Transverse colon (tissue), 4 donors: ENCODE measurements at regions not wholly inside any gene's neighbourhood (a gene's known extent, or its start where the extent isn't known, plus 50 kb on each side); places are given as distances from the start of the nearest gene placed in this dataset.

Source experiments
- DNase-seq: peaks from one replicate; pipeline ENCODE4 v3.0.0-alpha.2; 2019
- H3K27ac ChIP-seq, 4 donors: fragments of 200-600 bp; sonication (generic); 2 replicates each; pipeline ENCODE4 v1.5.1; 2016 to 2018; ENCODE audit warnings: inconsistent platforms in 4 of 4
- H3K27me3 ChIP-seq: fragments of 200-600 bp; sonication (generic); 2 replicates; pipeline ENCODE4 v1.5.1; 2017; ENCODE audit warnings: inconsistent platforms
- H3K36me3 ChIP-seq, 4 donors: fragments of 200-600 bp; sonication (generic); 2 replicates each; pipeline ENCODE4 v1.5.1; 2017 to 2019; ENCODE audit warnings: inconsistent platforms in 4 of 4
- H3K4me1 ChIP-seq, 4 donors: fragments of 200-600 bp; sonication (generic); 2 replicates each; pipeline ENCODE4 v1.5.1; 2017 to 2020; ENCODE audit warnings: inconsistent platforms in 4 of 4
- H3K4me3 ChIP-seq, 4 donors: fragments of 200-600 bp; sonication (generic); 1 replicate in 1 of 4; 2 replicates in 3 of 4; pipeline versions ENCODE4 v1.5.1 to v1.6.1; 2017 to 2019; ENCODE audit warnings: inconsistent platforms in 4 of 4
- H3K9me3 ChIP-seq, 2 donors: fragments of 200-600 bp; sonication (generic); 2 replicates each; pipeline ENCODE4 v1.5.1; 2017 to 2019; ENCODE audit warnings: inconsistent platforms in 2 of 2
- EP300 ChIP-seq: sonication (generic); formaldehyde crosslinking; IDR thresholded peaks from one replicate; pipeline ENCODE4 v1.6.1; 2017; ENCODE audit warnings: antibody characterized with exemption, low read depth
- POLR2A ChIP-seq: fragments of 450-650 bp; IDR thresholded peaks from one replicate; pipeline ENCODE4 v1.6.1; 2016; ENCODE audit warnings: antibody characterized with exemption, mild to moderate bottlenecking, moderate library complexity
- POLR2AphosphoS5 ChIP-seq, 3 donors: sonication (generic); formaldehyde crosslinking; IDR thresholded peaks; one replicate each; pipeline ENCODE4 v1.6.1; 2016; ENCODE audit warnings: antibody characterized with exemption in 3 of 3
- WGBS, 2 donors: methylation state at CpG; one replicate each; pipeline ENCODE4 v1.1.5; 2018; ENCODE audit warnings: low coverage in 1 of 2; 5-methylcytosine and 5-hydroxymethylcytosine counted together
- in situ Hi-C, 4 donors: fragments of 200-750 bp; cut with MboI; loops; one replicate each; pipeline versions ENCODE4 v1.15.0 to v1.15.1; 2017; ENCODE audit warnings: low sequenced_read_pairs in 3 of 4, low pct_ligation_motif_present in 1 of 4, low pct_unique_long_range_greater_than_20kb in 1 of 4
- intact Hi-C: fragments of 100-400 bp; cut with DNase I; formaldehyde crosslinking; loops from one replicate; pipeline ENCODE4 v1.15.1; 2023; ENCODE audit warnings: low total_unique reads
- TF ChIP-seq, protein P1 (sequence below), 5 experiments: fragments of 200-600 bp in 3 of 5; fragments of 450-650 bp in 2 of 5; sonication (generic) in 3 of 5; IDR thresholded peaks; 1 replicate in 2 of 5; 2 replicates in 3 of 5; pipeline ENCODE4 v1.5.1; 2016 to 2017; ENCODE audit warnings: antibody characterized with exemption in 5 of 5, inconsistent platforms in 3 of 5, mild to moderate bottlenecking in 2 of 5, moderate library complexity in 1 of 5

DNA sequence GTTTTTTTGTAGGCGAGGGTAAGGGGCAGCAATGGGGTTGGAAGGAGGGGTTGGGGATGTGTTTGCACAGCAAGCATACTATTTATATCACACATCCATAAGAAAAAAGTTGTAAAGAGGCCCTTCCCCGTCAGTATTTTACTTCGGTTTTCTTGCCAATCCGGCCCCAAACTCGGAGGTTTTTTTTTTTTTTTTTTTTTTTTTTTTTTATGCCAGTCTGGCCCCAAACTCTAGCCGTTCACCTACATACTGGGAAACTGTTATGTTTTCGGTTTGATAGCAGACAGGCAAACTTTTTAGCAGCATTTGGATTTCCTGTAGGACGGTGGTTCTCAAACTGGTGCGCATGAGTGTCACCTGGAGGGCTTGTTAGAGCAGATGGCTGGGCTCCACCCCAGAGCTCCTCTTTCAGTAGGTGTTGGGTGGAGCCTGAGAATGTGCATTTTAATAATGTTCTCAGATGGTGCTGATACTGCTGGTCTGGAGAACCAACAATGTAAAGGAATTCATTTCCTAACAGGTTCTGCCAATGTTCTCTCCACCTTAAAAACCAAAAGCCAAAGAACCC lies 76.5 kb upstream of the ZBED5 start:
- intact Hi-C loops: loop anchor here (5.0 to 10.0 kb wide), 2 partner anchors 330 to 853 kb away; no protein-coding TSS in a partner anchor
- TF ChIP-seq POLR2A: no peak
- TF ChIP-seq, protein P1, sequence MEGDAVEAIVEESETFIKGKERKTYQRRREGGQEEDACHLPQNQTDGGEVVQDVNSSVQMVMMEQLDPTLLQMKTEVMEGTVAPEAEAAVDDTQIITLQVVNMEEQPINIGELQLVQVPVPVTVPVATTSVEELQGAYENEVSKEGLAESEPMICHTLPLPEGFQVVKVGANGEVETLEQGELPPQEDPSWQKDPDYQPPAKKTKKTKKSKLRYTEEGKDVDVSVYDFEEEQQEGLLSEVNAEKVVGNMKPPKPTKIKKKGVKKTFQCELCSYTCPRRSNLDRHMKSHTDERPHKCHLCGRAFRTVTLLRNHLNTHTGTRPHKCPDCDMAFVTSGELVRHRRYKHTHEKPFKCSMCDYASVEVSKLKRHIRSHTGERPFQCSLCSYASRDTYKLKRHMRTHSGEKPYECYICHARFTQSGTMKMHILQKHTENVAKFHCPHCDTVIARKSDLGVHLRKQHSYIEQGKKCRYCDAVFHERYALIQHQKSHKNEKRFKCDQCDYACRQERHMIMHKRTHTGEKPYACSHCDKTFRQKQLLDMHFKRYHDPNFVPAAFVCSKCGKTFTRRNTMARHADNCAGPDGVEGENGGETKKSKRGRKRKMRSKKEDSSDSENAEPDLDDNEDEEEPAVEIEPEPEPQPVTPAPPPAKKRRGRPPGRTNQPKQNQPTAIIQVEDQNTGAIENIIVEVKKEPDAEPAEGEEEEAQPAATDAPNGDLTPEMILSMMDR (IDR thresholded peaks at IDR 0.05): no peak
- no peak for TF ChIP-seq EP300
- no peak for TF ChIP-seq POLR2AphosphoS5 (IDR thresholded peaks at IDR 0.05)
- Histone ChIP-seq H3K9me3 (no peaks in the 10 kb centered on the region), H3K4me3 (peak overlapping the region in 3 of 4 donors; percentile 31 to 54 (median 32)), H3K36me3 (no peaks in the 10 kb centered on the region), H3K27me3 (no peaks in the 10 kb centered on the region), H3K4me1 (peaks cover 12 to 48% (median 27%) of the 10 kb centered on the region in 4 donors), H3K27ac (peak overlapping the region; percentile 86 to 97 (median 94))
- in situ Hi-C loops: loop anchor here in 3 of 4 donors (5.0 to 25.0 kb wide), 3 partner anchors 88 to 853 kb away; no protein-coding TSS in a partner anchor
- peak; percentile 46 for DNase-seq
- 0 to 8% methylated on average over 5 to 9 of the region's 9 CpGs for WGBS, 2 donors

DNA sequence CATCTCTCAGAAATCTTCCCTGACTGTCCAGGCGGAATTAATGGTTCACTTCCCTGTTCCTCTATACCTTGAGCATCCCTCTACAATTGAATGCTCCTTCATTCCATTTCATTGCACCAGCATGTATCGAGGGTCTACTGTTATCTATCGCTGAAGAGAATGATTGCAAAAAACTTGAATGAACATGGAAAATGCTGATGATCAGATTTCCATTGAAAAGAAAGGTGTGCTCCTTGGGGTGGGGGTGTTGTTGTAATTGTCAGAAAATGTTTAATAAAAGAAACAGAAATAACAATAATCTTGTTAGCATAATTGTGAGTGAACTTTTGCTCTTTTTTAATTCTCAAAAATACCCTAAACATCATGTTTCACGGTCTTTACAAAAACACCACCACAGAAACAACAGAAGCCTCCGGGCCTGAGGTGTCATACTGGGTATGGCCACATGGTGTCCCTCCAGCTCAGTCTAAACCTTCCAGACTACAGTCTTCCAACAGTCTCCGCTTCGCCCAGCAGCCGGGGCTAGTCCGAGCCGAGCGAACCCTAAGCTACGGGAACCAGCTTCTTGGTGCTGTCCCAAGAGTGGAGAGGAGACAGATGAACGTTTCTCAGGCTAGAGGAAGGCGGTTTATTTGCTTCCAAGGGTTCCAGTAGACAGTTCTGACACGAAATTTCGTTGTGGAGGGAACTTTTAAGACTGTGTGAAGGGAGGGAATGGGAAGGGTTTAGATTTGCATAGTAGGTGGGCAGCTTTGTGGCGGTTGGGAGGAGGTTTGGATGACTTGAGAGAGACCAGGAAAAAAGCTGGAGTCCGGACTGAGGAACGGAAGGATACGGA lies 75.8 kb upstream of the ZBED5 start:
- Histone ChIP-seq H3K9me3 (no peaks in the 10 kb centered on the region), H3K36me3 (no peaks in the 10 kb centered on the region), H3K4me3 (peak overlapping the region in 3 of 4 donors; percentile 31 to 54 (median 32)), H3K27ac (peak overlapping the region; percentile 86 to 97 (median 94)), H3K27me3 (no peaks in the 10 kb centered on the region), H3K4me1 (peaks cover 12 to 54% (median 30%) of the 10 kb centered on the region in 4 donors)
- 6 to 14% methylated on average over 8 to 20 of the region's 20 CpGs for WGBS, 2 donors
- no peak for TF ChIP-seq POLR2A
- TF ChIP-seq, protein P1 (IDR thresholded peaks at IDR 0.05): peak; percentile 92 to 99 (median 97)
- peak in 2 of 3 donors; percentile 25 to 36 for TF ChIP-seq POLR2AphosphoS5 (IDR thresholded peaks at IDR 0.05)
- TF ChIP-seq EP300: no peak
- intact Hi-C loops: loop anchor here (2.0 to 10.0 kb wide), 3 partner anchors 89 to 854 kb away; no protein-coding TSS in a partner anchor
- in situ Hi-C loops: loop anchor here in 3 of 4 donors (5.0 to 25.0 kb wide), 3 partner anchors 89 to 854 kb away; no protein-coding TSS in a partner anchor
- DNase-seq: peak; percentile 93

DNA sequence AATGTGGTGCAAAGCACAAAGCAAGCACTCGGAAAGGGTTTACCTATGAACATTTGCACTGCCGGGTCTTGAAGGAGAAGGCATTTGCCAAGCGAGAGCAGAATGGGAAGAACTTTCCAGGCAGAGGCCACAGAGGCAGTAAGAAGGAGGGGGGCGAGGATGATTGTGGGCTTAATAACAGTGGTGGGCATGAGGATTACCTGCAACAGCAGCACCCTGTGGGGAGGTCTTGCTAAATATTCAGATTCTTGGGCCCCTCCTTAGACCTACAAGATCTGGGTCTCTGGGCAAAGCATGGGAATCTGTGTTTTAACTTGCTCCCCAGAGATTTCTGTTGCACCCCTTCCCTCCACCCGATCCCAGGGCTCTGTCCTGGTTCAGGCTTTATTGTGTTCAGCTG lies 75.1 kb upstream of the ZBED5 start:
- Histone ChIP-seq H3K4me1 (peaks cover 12 to 61% (median 35%) of the 10 kb centered on the region in 4 donors), H3K27me3 (no peaks in the 10 kb centered on the region), H3K36me3 (no peaks in the 10 kb centered on the region), H3K9me3 (no peaks in the 10 kb centered on the region), H3K27ac (peak overlapping the region; percentile 94 to 98 (median 96)), H3K4me3 (no peak overlapping the region)
- TF ChIP-seq EP300: no peak
- TF ChIP-seq, protein P1 (IDR thresholded peaks at IDR 0.05): no peak
- TF ChIP-seq POLR2AphosphoS5 (IDR thresholded peaks at IDR 0.05): no peak
- no peak for TF ChIP-seq POLR2A
- in situ Hi-C loops (loop anchor here in 3 of 4 donors (5.0 to 25.0 kb wide), 3 partner anchors 89 to 854 kb away; no protein-coding TSS in a partner anchor), intact Hi-C loops (loop anchor here (2.0 to 10.0 kb wide), 3 partner anchors 90 to 854 kb away; no protein-coding TSS in a partner anchor)
- 86 to 92% methylated on average over 4 to 5 of the region's 5 CpGs for WGBS, 2 donors
- no peak for DNase-seq
